ENCODE measurements at regions not wholly inside any gene's neighbourhood (a gene's known extent, or its start where the extent isn't known, plus 50 kb on each side); places are given as distances from the start of the nearest gene placed in this dataset.

- no peak overlapping the region for H3K27ac Mint-ChIP-seq
- H3K4me1 Mint-ChIP-seq (ENCODE audit: low read depth) = no peaks in the 10 kb centered on the region
- H3K36me3 Mint-ChIP-seq (ENCODE audit: low read depth) = no peaks in the 10 kb centered on the region
- no peaks in the 10 kb centered on the region for H3K27me3 Mint-ChIP-seq (ENCODE audit: low read depth)
- H3K4me3 Mint-ChIP-seq = no peak overlapping the region
- DNase-seq (ENCODE audit: low spot score) = no peak
- H3K9me3 Mint-ChIP-seq = no peaks in the 10 kb centered on the region
Observed at GRCh38 chr20:39358052-39358451, 395.9 kb downstream of the DHX35 start.

DNA sequence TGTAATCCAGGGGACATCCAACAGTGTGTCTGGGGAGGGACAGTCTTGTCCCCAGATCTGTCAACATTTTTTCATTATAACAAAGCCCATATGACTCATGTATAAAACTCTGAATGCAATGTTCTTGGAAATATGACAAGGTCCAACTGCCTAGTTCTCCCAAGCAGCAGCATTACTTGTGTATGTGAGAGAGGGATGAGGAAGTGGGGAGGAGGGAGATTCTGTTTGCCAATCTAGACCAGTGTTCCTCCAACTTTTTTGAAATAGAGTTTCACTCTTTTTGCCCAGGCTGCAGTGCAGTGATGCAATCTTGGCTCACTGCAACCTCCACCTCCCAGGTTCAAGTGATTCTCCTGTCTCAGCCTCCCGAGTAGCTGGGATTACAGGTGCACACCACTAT, 394.8 kb downstream of the DHX35 start:
- no peaks in the 10 kb centered on the region for H3K4me1 Mint-ChIP-seq (ENCODE audit: low read depth)
- H3K9me3 Mint-ChIP-seq = no peaks in the 10 kb centered on the region
- no peak overlapping the region for H3K27ac Mint-ChIP-seq
- no peak for DNase-seq (ENCODE audit: low spot score)
- H3K36me3 Mint-ChIP-seq (ENCODE audit: low read depth) = no peaks in the 10 kb centered on the region
- no peaks in the 10 kb centered on the region for H3K27me3 Mint-ChIP-seq (ENCODE audit: low read depth)
- no peak overlapping the region for H3K4me3 Mint-ChIP-seq

- DNase-seq (ENCODE audit: low spot score) = no peak
- Mint-ChIP-seq H3K36me3 (ENCODE audit: low read depth) (no peaks in the 10 kb centered on the region), H3K9me3 (peaks cover 19% of the 10 kb centered on the region), H3K27me3 (ENCODE audit: low read depth) (no peaks in the 10 kb centered on the region), H3K4me3 (no peak overlapping the region), H3K4me1 (ENCODE audit: low read depth) (no peaks in the 10 kb centered on the region), H3K27ac (no peak overlapping the region)
Observed at GRCh38 chr20:39349240-39349639, 387.1 kb downstream of the DHX35 start.

- Mint-ChIP-seq H3K9me3 (peaks cover 19% of the 10 kb centered on the region), H3K4me3 (no peak overlapping the region), H3K27me3 (ENCODE audit: low read depth) (no peaks in the 10 kb centered on the region), H3K36me3 (ENCODE audit: low read depth) (no peaks in the 10 kb centered on the region), H3K27ac (no peak overlapping the region), H3K4me1 (ENCODE audit: low read depth) (no peaks in the 10 kb centered on the region)
- no peak for DNase-seq (ENCODE audit: low spot score)
Observed at GRCh38 chr20:39347626-39348025, 385.5 kb downstream of the DHX35 start.

- no peak for DNase-seq (ENCODE audit: low spot score)
- H3K27ac Mint-ChIP-seq = no peak overlapping the region
- no peak overlapping the region for H3K4me3 Mint-ChIP-seq
- no peaks in the 10 kb centered on the region for H3K27me3 Mint-ChIP-seq (ENCODE audit: low read depth)
- H3K4me1 Mint-ChIP-seq (ENCODE audit: low read depth) = no peaks in the 10 kb centered on the region
- H3K9me3 Mint-ChIP-seq = no peaks in the 10 kb centered on the region
- H3K36me3 Mint-ChIP-seq (ENCODE audit: low read depth) = no peaks in the 10 kb centered on the region
Observed at GRCh38 chr20:39342463-39342862, 380.3 kb downstream of the DHX35 start.

- H3K27ac Mint-ChIP-seq = no peak overlapping the region
- no peaks in the 10 kb centered on the region for H3K36me3 Mint-ChIP-seq (ENCODE audit: low read depth)
- H3K4me3 Mint-ChIP-seq = no peak overlapping the region
- H3K4me1 Mint-ChIP-seq (ENCODE audit: low read depth) = no peaks in the 10 kb centered on the region
- no peaks in the 10 kb centered on the region for H3K9me3 Mint-ChIP-seq
- no peaks in the 10 kb centered on the region for H3K27me3 Mint-ChIP-seq (ENCODE audit: low read depth)
- DNase-seq (ENCODE audit: low spot score) = no peak
Observed at GRCh38 chr20:39338469-39339376, 376.6 kb downstream of the DHX35 start.

DNA sequence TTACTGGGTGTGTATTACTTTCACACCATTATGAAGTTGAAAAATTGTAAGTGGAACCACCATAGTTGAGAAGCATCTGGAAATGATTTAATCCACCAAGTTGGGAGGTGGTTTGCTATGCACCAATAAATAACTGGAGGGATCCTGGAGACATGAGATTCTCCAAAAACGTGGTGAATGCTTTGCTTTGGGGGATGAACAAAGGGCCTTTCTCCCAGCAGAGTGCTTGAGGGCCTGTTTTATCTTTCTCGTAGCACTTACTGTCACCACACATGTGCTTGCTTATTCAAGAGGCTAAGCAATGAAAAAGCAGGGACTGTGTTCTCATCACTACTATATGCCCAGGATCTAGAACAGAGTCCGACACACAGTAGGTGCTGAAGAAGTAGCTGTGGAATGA, 371.1 kb downstream of the DHX35 start:
- Mint-ChIP-seq H3K4me3 (no peak overlapping the region), H3K36me3 (ENCODE audit: low read depth) (no peaks in the 10 kb centered on the region), H3K27me3 (ENCODE audit: low read depth) (no peaks in the 10 kb centered on the region), H3K27ac (no peak overlapping the region), H3K9me3 (no peaks in the 10 kb centered on the region), H3K4me1 (ENCODE audit: low read depth) (no peaks in the 10 kb centered on the region)
- no peak for DNase-seq (ENCODE audit: low spot score)

GRCh38 chr20:39328347-39328746, 366.2 kb downstream of the DHX35 start:
- no peaks in the 10 kb centered on the region for H3K4me1 Mint-ChIP-seq (ENCODE audit: low read depth)
- H3K9me3 Mint-ChIP-seq = no peaks in the 10 kb centered on the region
- no peaks in the 10 kb centered on the region for H3K27me3 Mint-ChIP-seq (ENCODE audit: low read depth)
- no peak overlapping the region for H3K27ac Mint-ChIP-seq
- H3K36me3 Mint-ChIP-seq (ENCODE audit: low read depth) = no peaks in the 10 kb centered on the region
- DNase-seq (ENCODE audit: low spot score) = no peak
- no peak overlapping the region for H3K4me3 Mint-ChIP-seq

DNA sequence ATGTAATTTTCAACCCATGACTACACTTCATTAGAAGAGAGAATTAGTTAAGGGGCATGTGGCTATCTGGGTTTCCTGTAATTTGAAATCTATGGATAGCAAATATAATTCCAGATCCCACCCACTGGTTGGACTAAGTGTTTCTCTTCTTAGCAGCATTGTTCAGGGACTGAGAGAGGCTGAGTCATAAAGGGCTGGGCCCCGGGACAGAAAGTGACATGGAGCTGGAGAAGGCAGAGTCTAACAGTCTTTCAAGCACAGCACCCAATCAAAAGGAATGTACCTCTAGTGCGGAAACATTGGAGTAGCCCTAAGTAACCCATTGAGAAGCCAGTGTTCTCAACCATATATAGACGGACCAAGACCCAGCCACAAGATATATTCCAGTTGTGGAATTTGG, 363.9 kb downstream of the DHX35 start:
- no peak overlapping the region for H3K4me3 Mint-ChIP-seq
- no peaks in the 10 kb centered on the region for H3K9me3 Mint-ChIP-seq
- no peak overlapping the region for H3K27ac Mint-ChIP-seq
- no peaks in the 10 kb centered on the region for H3K4me1 Mint-ChIP-seq (ENCODE audit: low read depth)
- no peak for DNase-seq (ENCODE audit: low spot score)
- H3K36me3 Mint-ChIP-seq (ENCODE audit: low read depth) = no peaks in the 10 kb centered on the region
- H3K27me3 Mint-ChIP-seq (ENCODE audit: low read depth) = no peaks in the 10 kb centered on the region

- peaks cover 2% of the 10 kb centered on the region for H3K27me3 Mint-ChIP-seq (ENCODE audit: low read depth)
- no peak overlapping the region for H3K4me3 Mint-ChIP-seq
- H3K27ac Mint-ChIP-seq = no peak overlapping the region
- H3K9me3 Mint-ChIP-seq = no peaks in the 10 kb centered on the region
- no peaks in the 10 kb centered on the region for H3K4me1 Mint-ChIP-seq (ENCODE audit: low read depth)
- DNase-seq (ENCODE audit: low spot score) = no peak
- no peaks in the 10 kb centered on the region for H3K36me3 Mint-ChIP-seq (ENCODE audit: low read depth)
Observed at GRCh38 chr20:39318911-39319310, 356.8 kb downstream of the DHX35 start.

DNA sequence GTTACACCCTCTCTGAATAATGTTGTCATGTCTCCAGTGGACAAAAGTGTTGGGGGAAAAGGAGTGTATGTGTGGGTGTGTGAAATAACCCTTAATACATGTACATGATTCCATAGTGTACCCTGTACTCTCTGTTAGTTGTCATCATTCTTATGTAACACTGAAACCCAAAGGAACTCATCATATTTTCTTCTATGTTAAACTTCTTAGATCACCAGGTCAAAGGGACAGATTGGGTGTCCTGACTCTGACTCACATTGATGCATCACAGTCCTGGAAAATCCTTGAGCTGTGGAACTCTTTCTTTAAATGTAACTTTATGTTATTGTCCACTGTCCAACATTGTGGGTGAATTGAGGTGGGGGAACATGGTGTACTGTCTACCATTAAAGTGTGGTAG, 350.5 kb downstream of the DHX35 start:
- Mint-ChIP-seq H3K36me3 (ENCODE audit: low read depth) (no peaks in the 10 kb centered on the region), H3K4me1 (ENCODE audit: low read depth) (no peaks in the 10 kb centered on the region), H3K4me3 (no peak overlapping the region), H3K27ac (no peak overlapping the region), H3K27me3 (ENCODE audit: low read depth) (peaks cover 2% of the 10 kb centered on the region), H3K9me3 (no peaks in the 10 kb centered on the region)
- DNase-seq (ENCODE audit: low spot score) = no peak

DNA sequence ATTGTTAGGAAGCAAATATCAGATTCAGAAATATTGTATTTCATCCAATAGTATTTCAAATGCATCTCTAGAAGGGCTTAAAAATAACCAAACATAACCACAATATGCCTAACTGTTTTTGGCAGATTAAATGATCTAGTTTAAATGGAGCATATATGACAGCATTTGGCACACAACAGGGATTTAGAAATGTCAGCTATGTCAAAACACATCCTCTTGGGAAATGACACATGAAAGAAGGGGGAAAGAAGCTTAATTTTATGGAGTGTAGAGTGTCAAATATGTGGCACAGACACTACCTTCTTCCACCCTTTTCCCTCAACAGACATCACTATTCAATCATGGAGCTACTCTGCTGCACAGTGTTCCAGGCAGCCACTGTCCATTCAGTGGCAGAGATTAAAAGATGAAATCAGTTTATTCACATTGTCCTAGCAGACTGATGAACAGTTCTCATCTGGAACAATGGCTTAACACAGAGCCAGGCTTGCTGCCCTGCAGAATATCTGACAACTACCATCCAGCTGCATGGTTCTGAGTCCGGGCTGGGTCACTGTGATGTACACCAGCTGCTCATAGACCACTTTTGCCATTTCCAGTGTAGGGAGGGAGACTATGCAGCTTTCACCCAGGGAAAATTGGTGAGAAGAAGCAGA, 349.8 kb downstream of the DHX35 start:
- Mint-ChIP-seq H3K4me1 (ENCODE audit: low read depth) (no peaks in the 10 kb centered on the region), H3K4me3 (no peak overlapping the region), H3K27me3 (ENCODE audit: low read depth) (no peaks in the 10 kb centered on the region), H3K27ac (no peak overlapping the region), H3K36me3 (ENCODE audit: low read depth) (no peaks in the 10 kb centered on the region), H3K9me3 (no peaks in the 10 kb centered on the region)
- DNase-seq (ENCODE audit: low spot score) = no peak

DNA sequence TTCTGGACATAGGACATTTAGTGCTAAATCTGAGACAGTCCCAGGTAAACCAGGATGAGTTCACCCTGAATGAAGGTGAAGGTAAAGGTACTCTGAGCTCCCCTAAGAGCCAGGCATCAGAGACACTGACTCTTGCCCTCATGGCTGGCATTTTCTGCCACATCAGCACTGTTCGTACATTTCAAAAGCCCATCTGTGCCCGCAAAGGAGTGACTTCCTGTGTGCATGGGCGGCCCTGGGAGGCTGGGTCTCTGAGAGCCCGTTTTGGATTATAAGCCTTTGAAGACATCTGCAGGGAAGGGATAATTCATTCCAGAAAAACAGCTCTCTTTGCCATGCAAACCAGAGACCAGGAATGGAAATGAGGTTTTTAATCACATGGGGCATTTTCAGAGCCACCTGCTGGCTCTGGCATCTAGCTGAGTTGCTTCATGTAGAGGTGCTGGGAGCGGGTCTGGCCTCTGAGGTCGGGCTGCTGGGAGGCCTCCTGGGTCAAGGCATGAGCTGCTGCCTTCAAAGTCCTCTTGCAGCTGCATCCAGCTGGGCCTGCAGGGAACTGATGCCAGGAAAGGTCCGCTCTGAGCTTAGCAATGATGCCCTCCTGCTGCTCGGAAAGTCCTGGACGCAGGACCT, 348.3 kb downstream of the DHX35 start:
- Mint-ChIP-seq H3K27me3 (ENCODE audit: low read depth) (no peaks in the 10 kb centered on the region), H3K4me1 (ENCODE audit: low read depth) (no peaks in the 10 kb centered on the region), H3K4me3 (no peak overlapping the region), H3K27ac (no peak overlapping the region), H3K36me3 (ENCODE audit: low read depth) (no peaks in the 10 kb centered on the region), H3K9me3 (no peaks in the 10 kb centered on the region)
- no peak for DNase-seq (ENCODE audit: low spot score)

DNA sequence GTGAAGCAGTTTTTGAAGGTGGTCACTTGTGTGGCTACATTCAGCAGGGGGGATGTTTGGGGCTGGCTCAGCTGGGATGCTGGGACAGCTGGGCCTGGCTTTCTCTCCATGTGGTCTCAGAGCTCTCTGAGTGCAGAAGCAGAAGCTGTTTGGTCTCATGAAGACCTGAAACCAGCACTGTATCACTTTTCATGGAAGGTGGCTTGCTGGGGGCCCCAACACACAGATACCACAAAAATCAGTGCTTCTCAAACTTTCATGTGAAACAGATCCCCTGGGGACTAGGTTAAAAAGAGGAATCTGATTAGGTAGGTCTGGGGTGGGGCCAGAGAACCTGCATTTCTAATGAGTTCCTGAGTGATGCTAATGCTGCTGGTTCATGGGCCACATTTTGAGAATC, 347.3 kb downstream of the DHX35 start:
- H3K9me3 Mint-ChIP-seq = no peaks in the 10 kb centered on the region

More for the DNA sequence above, 347.3 kb downstream of the DHX35 start:
- no peaks in the 10 kb centered on the region for H3K27me3 Mint-ChIP-seq (ENCODE audit: low read depth)
- H3K4me1 Mint-ChIP-seq (ENCODE audit: low read depth) = no peaks in the 10 kb centered on the region
- H3K36me3 Mint-ChIP-seq (ENCODE audit: low read depth) = no peaks in the 10 kb centered on the region
- H3K27ac Mint-ChIP-seq = no peak overlapping the region
- no peak overlapping the region for H3K4me3 Mint-ChIP-seq
- no peak for DNase-seq (ENCODE audit: low spot score)

All from T-helper 2 cell treated with Interferon-gamma antibody and Interleukin-4, amounts not matched to agents 5 μg/mL and 100 μg/mL, for 36 hours (primary cell).